ENCODE measurements at regions not wholly inside any gene's neighbourhood (a gene's known extent, or its start where the extent isn't known, plus 50 kb on each side); places are given as distances from the start of the nearest gene placed in this dataset.

DNA sequence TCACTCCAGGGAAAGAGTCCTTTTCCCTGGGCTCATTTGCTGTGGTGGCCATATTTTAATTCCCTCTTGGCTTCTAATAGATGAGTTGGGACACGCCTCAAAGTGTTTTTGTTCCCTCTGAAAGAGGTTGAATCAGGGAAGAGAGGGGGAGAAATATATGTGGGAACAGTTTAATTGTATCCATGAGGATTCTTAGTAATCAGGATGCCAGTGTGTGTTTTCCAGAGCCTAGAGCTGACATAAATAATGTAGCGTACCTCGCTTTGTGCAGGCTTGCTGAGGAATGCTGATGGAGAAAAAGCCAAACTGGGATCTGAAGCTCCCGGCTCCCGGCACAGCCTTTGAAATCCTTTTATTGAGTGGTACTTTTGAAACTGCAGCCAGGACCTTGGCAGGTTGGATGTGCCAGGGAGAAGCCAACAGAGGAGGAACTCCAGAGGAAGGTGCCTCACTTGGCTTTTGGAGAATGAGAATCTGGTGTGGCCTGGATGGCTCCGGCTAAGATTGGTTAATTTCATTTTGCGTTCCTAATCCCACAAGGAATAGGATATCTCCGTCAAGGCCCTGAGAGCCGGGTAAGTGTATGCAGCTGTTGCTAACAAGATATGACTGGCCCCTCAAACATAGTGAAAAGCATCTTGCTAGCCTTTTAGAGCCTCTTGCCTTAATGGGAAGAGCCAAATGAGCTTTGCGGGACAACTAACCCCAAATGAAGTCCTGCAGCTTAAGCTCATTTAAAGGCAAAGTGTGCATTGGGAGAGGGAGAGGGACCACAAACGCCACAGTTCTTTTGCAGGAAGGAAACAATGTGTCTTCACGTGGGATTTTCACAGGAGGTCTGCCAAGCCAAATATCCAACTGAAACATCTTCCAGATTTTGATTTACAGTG lies 471.1 kb upstream of the WWC1 start:
- intact Hi-C loops (cut with micrococcal nuclease) = no loop called here
- H3K27me3 ChIP-seq (replicated peaks in 1 of 4; ENCODE audit: control extremely low read depth in 1 of 4, control insufficient read depth in 3 of 4, insufficient read depth in 4 of 4, low read length in 3 of 4) = no peaks in the 10 kb centered on the region
- no peak overlapping the region for H3K27ac Mint-ChIP-seq
- no peak overlapping the region for H3K4me3 Mint-ChIP-seq
- H3K9me3 ChIP-seq (ENCODE audit: control extremely low read depth in 1 of 3, control insufficient read depth in 2 of 3, insufficient read depth in 1 of 3, low read length in 2 of 3) = peaks cover 0 to 2% (median 0%) of the 10 kb centered on the region in 3 donors
- no peak overlapping the region for H2AFZ ChIP-seq (ENCODE audit: insufficient read depth, low read depth, low read length, poor library complexity, severe bottlenecking)
- no peaks in the 10 kb centered on the region for H3K4me1 ChIP-seq (ENCODE audit: control insufficient read depth in 2 of 2, insufficient read depth in 2 of 2, low read length in 2 of 2)
- H3K9ac ChIP-seq (ENCODE audit: low read length) = no peak overlapping the region
- no peak overlapping the region for H3K4me2 ChIP-seq (replicated peaks; ENCODE audit: low read depth, low read length, poor library complexity, severe bottlenecking)
- no peaks in the 10 kb centered on the region for H3K36me3 ChIP-seq (replicated peaks in 1 of 2; ENCODE audit: control extremely low read depth in 1 of 2, control insufficient read depth in 1 of 2, extremely low read depth in 1 of 2, insufficient read depth in 2 of 2, low read length in 1 of 2)
- no peak for ATAC-seq (ENCODE audit: low read depth)
- no peak for TF ChIP-seq EZH2 (IDR thresholded peaks at IDR 0.05; ENCODE audit: borderline replicate concordance, insufficient read depth, low read depth, low read length, poor library complexity, severe bottlenecking)
- TF ChIP-seq, protein P1, sequence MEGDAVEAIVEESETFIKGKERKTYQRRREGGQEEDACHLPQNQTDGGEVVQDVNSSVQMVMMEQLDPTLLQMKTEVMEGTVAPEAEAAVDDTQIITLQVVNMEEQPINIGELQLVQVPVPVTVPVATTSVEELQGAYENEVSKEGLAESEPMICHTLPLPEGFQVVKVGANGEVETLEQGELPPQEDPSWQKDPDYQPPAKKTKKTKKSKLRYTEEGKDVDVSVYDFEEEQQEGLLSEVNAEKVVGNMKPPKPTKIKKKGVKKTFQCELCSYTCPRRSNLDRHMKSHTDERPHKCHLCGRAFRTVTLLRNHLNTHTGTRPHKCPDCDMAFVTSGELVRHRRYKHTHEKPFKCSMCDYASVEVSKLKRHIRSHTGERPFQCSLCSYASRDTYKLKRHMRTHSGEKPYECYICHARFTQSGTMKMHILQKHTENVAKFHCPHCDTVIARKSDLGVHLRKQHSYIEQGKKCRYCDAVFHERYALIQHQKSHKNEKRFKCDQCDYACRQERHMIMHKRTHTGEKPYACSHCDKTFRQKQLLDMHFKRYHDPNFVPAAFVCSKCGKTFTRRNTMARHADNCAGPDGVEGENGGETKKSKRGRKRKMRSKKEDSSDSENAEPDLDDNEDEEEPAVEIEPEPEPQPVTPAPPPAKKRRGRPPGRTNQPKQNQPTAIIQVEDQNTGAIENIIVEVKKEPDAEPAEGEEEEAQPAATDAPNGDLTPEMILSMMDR (IDR thresholded peaks at IDR 0.05) = no peak
- peaks cover 3% of the 10 kb centered on the region for H3K9me3 Mint-ChIP-seq (ENCODE audit: insufficient read depth)
- H3K27me3 Mint-ChIP-seq = no peaks in the 10 kb centered on the region
- CTCF ChIA-PET = no interaction called here
- no peak overlapping the region for H3K4me3 ChIP-seq (ENCODE audit: control extremely low read depth in 1 of 5, extremely low read depth in 1 of 5, insufficient read depth in 1 of 5, low read depth in 2 of 5, low read length in 4 of 5)
- 93% methylated on average over 9 of the region's 12 CpGs for WGBS (ENCODE audit: insufficient coverage)
- no peaks in the 10 kb centered on the region for H3K79me2 ChIP-seq (ENCODE audit: control insufficient read depth, insufficient read depth, low read length)
- POLR2A ChIA-PET = no interaction called here
- no peak for DNase-seq
- H3K27ac ChIP-seq (ENCODE audit: low read length in 2 of 2) = no peak overlapping the region
- no peaks in the 10 kb centered on the region for H4K20me1 ChIP-seq (ENCODE audit: control insufficient read depth, insufficient read depth, low read length, poor library complexity, severe bottlenecking)
- H3K4me1 Mint-ChIP-seq = no peaks in the 10 kb centered on the region

DNA sequence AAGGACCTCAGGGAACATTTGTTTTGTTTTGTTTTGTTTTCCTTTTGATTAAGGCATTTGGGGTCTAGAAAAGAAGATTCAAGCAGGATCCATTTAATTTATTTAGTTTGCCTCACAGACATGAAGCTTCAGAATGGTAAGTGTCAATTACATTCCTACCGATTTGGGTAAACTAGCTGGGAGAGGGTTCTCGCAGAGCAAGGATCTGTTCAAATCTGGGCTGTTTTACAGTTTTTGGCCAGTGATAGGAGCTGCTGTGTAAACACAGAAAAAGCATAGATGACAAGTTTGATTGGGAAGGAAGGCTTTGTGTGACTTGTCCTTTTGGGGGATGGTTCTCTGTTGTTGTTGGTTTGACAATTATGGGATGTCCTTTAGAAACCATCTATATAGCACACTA lies 470.3 kb upstream of the WWC1 start:
- Mint-ChIP-seq H3K4me1 (no peaks in the 10 kb centered on the region), H3K9me3 (ENCODE audit: insufficient read depth) (peaks cover 3% of the 10 kb centered on the region), H3K27me3 (no peaks in the 10 kb centered on the region), H3K27ac (no peak overlapping the region), H3K4me3 (no peak overlapping the region)
- intact Hi-C loops (cut with micrococcal nuclease) = no loop called here
- Histone ChIP-seq H3K4me3 (ENCODE audit: control extremely low read depth in 1 of 5, extremely low read depth in 1 of 5, insufficient read depth in 1 of 5, low read depth in 2 of 5, low read length in 4 of 5) (no peak overlapping the region), H4K20me1 (ENCODE audit: control insufficient read depth, insufficient read depth, low read length, poor library complexity, severe bottlenecking) (no peaks in the 10 kb centered on the region), H3K27me3 (replicated peaks in 1 of 4; ENCODE audit: control extremely low read depth in 1 of 4, control insufficient read depth in 3 of 4, insufficient read depth in 4 of 4, low read length in 3 of 4) (no peaks in the 10 kb centered on the region), H3K4me2 (replicated peaks; ENCODE audit: low read depth, low read length, poor library complexity, severe bottlenecking) (no peak overlapping the region), H3K27ac (ENCODE audit: low read length in 2 of 2) (no peak overlapping the region), H3K9ac (ENCODE audit: low read length) (no peak overlapping the region), H2AFZ (ENCODE audit: insufficient read depth, low read depth, low read length, poor library complexity, severe bottlenecking) (no peak overlapping the region), H3K9me3 (ENCODE audit: control extremely low read depth in 1 of 3, control insufficient read depth in 2 of 3, insufficient read depth in 1 of 3, low read length in 2 of 3) (peaks cover 0 to 2% (median 0%) of the 10 kb centered on the region in 3 donors), H3K36me3 (replicated peaks in 1 of 2; ENCODE audit: control extremely low read depth in 1 of 2, control insufficient read depth in 1 of 2, extremely low read depth in 1 of 2, insufficient read depth in 2 of 2, low read length in 1 of 2) (no peaks in the 10 kb centered on the region), H3K4me1 (ENCODE audit: control insufficient read depth in 2 of 2, insufficient read depth in 2 of 2, low read length in 2 of 2) (no peaks in the 10 kb centered on the region), H3K79me2 (ENCODE audit: control insufficient read depth, insufficient read depth, low read length) (no peaks in the 10 kb centered on the region)
- TF ChIP-seq, protein P1 (IDR thresholded peaks at IDR 0.05) = no peak
- no peak for TF ChIP-seq EZH2 (IDR thresholded peaks at IDR 0.05; ENCODE audit: borderline replicate concordance, insufficient read depth, low read depth, low read length, poor library complexity, severe bottlenecking)
- 83% methylated on average over 2 of the region's 2 CpGs for WGBS (ENCODE audit: insufficient coverage)
- ATAC-seq (ENCODE audit: low read depth) = no peak
- ChIA-PET POLR2A (no interaction called here), CTCF (no interaction called here)
- DNase-seq = no peak
